ENCODE measurements at regions not wholly inside any gene's neighbourhood (a gene's known extent, or its start where the extent isn't known, plus 50 kb on each side); places are given as distances from the start of the nearest gene placed in this dataset.
"Not testable (repeated sequence)": the region's sequence is repeated elsewhere in the genome, so short reads cannot be mapped to it uniquely, and the experiment has no call there.

- Mint-ChIP-seq H3K27ac (no peak overlapping the region), H3K4me3 (no peak overlapping the region), H3K4me1 (ENCODE audit: low read depth) (no peaks in the 10 kb centered on the region), H3K27me3 (ENCODE audit: low read depth) (peaks cover 11% of the 10 kb centered on the region), H3K9me3 (no peaks in the 10 kb centered on the region), H3K36me3 (ENCODE audit: low read depth) (no peaks in the 10 kb centered on the region)
- no peak for DNase-seq (ENCODE audit: low spot score)
Observed at GRCh38 chr5:36396640-36397039, 94.9 kb upstream of the RANBP3L start.

- H3K9me3 Mint-ChIP-seq: no peaks in the 10 kb centered on the region
- H3K27me3 Mint-ChIP-seq (ENCODE audit: low read depth): peaks cover 11% of the 10 kb centered on the region
- H3K4me1 Mint-ChIP-seq (ENCODE audit: low read depth): no peaks in the 10 kb centered on the region
- H3K4me3 Mint-ChIP-seq: no peak overlapping the region
- no peak overlapping the region for H3K27ac Mint-ChIP-seq
- no peak for DNase-seq (ENCODE audit: low spot score)
- no peaks in the 10 kb centered on the region for H3K36me3 Mint-ChIP-seq (ENCODE audit: low read depth)
Observed at GRCh38 chr5:36397901-36398536, 96.3 kb upstream of the RANBP3L start.

GRCh38 chr5:36402512-36402906, 100.8 kb upstream of the RANBP3L start:
- no peak overlapping the region for H3K4me3 Mint-ChIP-seq
- no peaks in the 10 kb centered on the region for H3K4me1 Mint-ChIP-seq (ENCODE audit: low read depth)
- no peak overlapping the region for H3K27ac Mint-ChIP-seq
- H3K27me3 Mint-ChIP-seq (ENCODE audit: low read depth): peaks cover 7% of the 10 kb centered on the region
- H3K9me3 Mint-ChIP-seq: no peaks in the 10 kb centered on the region
- no peak for DNase-seq (ENCODE audit: low spot score)
- no peaks in the 10 kb centered on the region for H3K36me3 Mint-ChIP-seq (ENCODE audit: low read depth)

GRCh38 chr5:36403632-36404311, 102.1 kb upstream of the RANBP3L start:
- peaks cover 6% of the 10 kb centered on the region for H3K27me3 Mint-ChIP-seq (ENCODE audit: low read depth)
- no peak overlapping the region for H3K27ac Mint-ChIP-seq
- H3K36me3 Mint-ChIP-seq (ENCODE audit: low read depth): no peaks in the 10 kb centered on the region
- H3K9me3 Mint-ChIP-seq: no peaks in the 10 kb centered on the region
- DNase-seq (ENCODE audit: low spot score): no peak
- no peaks in the 10 kb centered on the region for H3K4me1 Mint-ChIP-seq (ENCODE audit: low read depth)
- no peak overlapping the region for H3K4me3 Mint-ChIP-seq

GRCh38 chr5:36406023-36406422, 104.3 kb upstream of the RANBP3L start:
- peaks cover 11% of the 10 kb centered on the region for H3K27me3 Mint-ChIP-seq (ENCODE audit: low read depth)

GRCh38 chr5:36407396-36407795, 105.7 kb upstream of the RANBP3L start:
- DNase-seq (ENCODE audit: low spot score): no peak
- Mint-ChIP-seq H3K4me1 (ENCODE audit: low read depth) (no peaks in the 10 kb centered on the region), H3K36me3 (ENCODE audit: low read depth) (no peaks in the 10 kb centered on the region), H3K9me3 (no peaks in the 10 kb centered on the region), H3K4me3 (no peak overlapping the region), H3K27me3 (ENCODE audit: low read depth) (peaks cover 11% of the 10 kb centered on the region), H3K27ac (no peak overlapping the region)

More at GRCh38 chr5:36406023-36406422, 104.3 kb upstream of the RANBP3L start:
- Mint-ChIP-seq H3K4me3 (no peak overlapping the region), H3K4me1 (ENCODE audit: low read depth) (no peaks in the 10 kb centered on the region), H3K36me3 (ENCODE audit: low read depth) (no peaks in the 10 kb centered on the region), H3K27ac (no peak overlapping the region), H3K9me3 (no peaks in the 10 kb centered on the region)
- no peak for DNase-seq (ENCODE audit: low spot score)

GRCh38 chr5:36409711-36410110, 108.0 kb upstream of the RANBP3L start:
- H3K4me1 Mint-ChIP-seq (ENCODE audit: low read depth); H3K27ac Mint-ChIP-seq; H3K36me3 Mint-ChIP-seq (ENCODE audit: low read depth); H3K27me3 Mint-ChIP-seq (ENCODE audit: low read depth); H3K4me3 Mint-ChIP-seq; H3K9me3 Mint-ChIP-seq; DNase-seq (ENCODE audit: low spot score): not testable (repeated sequence)

GRCh38 chr5:36410672-36411071, 109.0 kb upstream of the RANBP3L start:
- H3K4me3 Mint-ChIP-seq; H3K27me3 Mint-ChIP-seq (ENCODE audit: low read depth); H3K36me3 Mint-ChIP-seq (ENCODE audit: low read depth); H3K4me1 Mint-ChIP-seq (ENCODE audit: low read depth); DNase-seq (ENCODE audit: low spot score); H3K27ac Mint-ChIP-seq; H3K9me3 Mint-ChIP-seq: not testable (repeated sequence)

GRCh38 chr5:36414869-36415282, 113.2 kb upstream of the RANBP3L start:
- no peak overlapping the region for H3K27ac Mint-ChIP-seq
- no peaks in the 10 kb centered on the region for H3K9me3 Mint-ChIP-seq
- DNase-seq (ENCODE audit: low spot score): no peak
- H3K36me3 Mint-ChIP-seq (ENCODE audit: low read depth): no peaks in the 10 kb centered on the region
- H3K27me3 Mint-ChIP-seq (ENCODE audit: low read depth): peaks cover 5% of the 10 kb centered on the region
- H3K4me3 Mint-ChIP-seq: no peak overlapping the region
- peaks cover 10% of the 10 kb centered on the region for H3K4me1 Mint-ChIP-seq (ENCODE audit: low read depth)

GRCh38 chr5:36416605-36417004, 114.9 kb upstream of the RANBP3L start:
- H3K4me1 Mint-ChIP-seq (ENCODE audit: low read depth): peaks cover 12% of the 10 kb centered on the region

GRCh38 chr5:36417221-36417620, 115.5 kb upstream of the RANBP3L start:
- no peaks in the 10 kb centered on the region for H3K36me3 Mint-ChIP-seq (ENCODE audit: low read depth)
- peaks cover 5% of the 10 kb centered on the region for H3K27me3 Mint-ChIP-seq (ENCODE audit: low read depth)
- peaks cover 12% of the 10 kb centered on the region for H3K4me1 Mint-ChIP-seq (ENCODE audit: low read depth)
- H3K9me3 Mint-ChIP-seq: no peaks in the 10 kb centered on the region
- no peak overlapping the region for H3K27ac Mint-ChIP-seq
- H3K4me3 Mint-ChIP-seq: no peak overlapping the region
- no peak for DNase-seq (ENCODE audit: low spot score)

More at GRCh38 chr5:36416605-36417004, 114.9 kb upstream of the RANBP3L start:
- Mint-ChIP-seq H3K9me3 (no peaks in the 10 kb centered on the region), H3K36me3 (ENCODE audit: low read depth) (no peaks in the 10 kb centered on the region), H3K4me3 (no peak overlapping the region), H3K27me3 (ENCODE audit: low read depth) (peaks cover 5% of the 10 kb centered on the region), H3K27ac (no peak overlapping the region)
- DNase-seq (ENCODE audit: low spot score): no peak

GRCh38 chr5:36417668-36418067, 116.0 kb upstream of the RANBP3L start:
- Mint-ChIP-seq H3K27me3 (ENCODE audit: low read depth) (peaks cover 5% of the 10 kb centered on the region), H3K4me1 (ENCODE audit: low read depth) (peaks cover 12% of the 10 kb centered on the region), H3K9me3 (no peaks in the 10 kb centered on the region), H3K4me3 (no peak overlapping the region), H3K27ac (no peak overlapping the region), H3K36me3 (ENCODE audit: low read depth) (no peaks in the 10 kb centered on the region)
- no peak for DNase-seq (ENCODE audit: low spot score)

- H3K27me3 Mint-ChIP-seq (ENCODE audit: low read depth): peaks cover 5% of the 10 kb centered on the region
- no peak overlapping the region for H3K27ac Mint-ChIP-seq
- no peaks in the 10 kb centered on the region for H3K36me3 Mint-ChIP-seq (ENCODE audit: low read depth)
- H3K4me1 Mint-ChIP-seq (ENCODE audit: low read depth): peaks cover 12% of the 10 kb centered on the region
- H3K4me3 Mint-ChIP-seq: no peak overlapping the region
- no peak for DNase-seq (ENCODE audit: low spot score)
- no peaks in the 10 kb centered on the region for H3K9me3 Mint-ChIP-seq
Observed at GRCh38 chr5:36418152-36418979, 116.7 kb upstream of the RANBP3L start.

- DNase-seq (ENCODE audit: low spot score): no peak
Observed at GRCh38 chr5:36421256-36421655, 119.6 kb upstream of the RANBP3L start.

More at GRCh38 chr5:36421256-36421655, 119.6 kb upstream of the RANBP3L start:
- Mint-ChIP-seq H3K9me3 (no peaks in the 10 kb centered on the region), H3K4me3 (no peak overlapping the region), H3K36me3 (ENCODE audit: low read depth) (no peaks in the 10 kb centered on the region), H3K4me1 (ENCODE audit: low read depth) (peaks cover 12% of the 10 kb centered on the region), H3K27ac (no peak overlapping the region), H3K27me3 (ENCODE audit: low read depth) (peaks cover 5% of the 10 kb centered on the region)

Data from T-helper 2 cell treated with Interferon-gamma antibody and Interleukin-4, amounts not matched to agents 5 μg/mL and 100 μg/mL, for 36 hours (primary cell).